H1 (cell line): ENCODE measurements at regions not wholly inside any gene's neighbourhood (a gene's known extent, or its start where the extent isn't known, plus 50 kb on each side); places are given as distances from the start of the nearest gene placed in this dataset.

Experiments
- BACH1 ChIP-seq: IDR thresholded peaks from 2 replicates; pipeline ENCODE4 v1.6.1; 2012; ENCODE audit warnings: low read length, improper control_type of control experiment
- BCL11A ChIP-seq, 2 experiments: IDR thresholded peaks; one replicate each; pipeline ENCODE4 v1.6.1; 2011; ENCODE audit warnings: low read depth in 2 of 2, low read length in 2 of 2, mild to moderate bottlenecking in 2 of 2
- CBX8 ChIP-seq: fragments of 300-800, 300-1000 bp; sonication (generic); IDR thresholded peaks from 2 replicates; pipeline ENCODE4 v1.7.1; 2016; ENCODE audit warnings: low read depth, low read length, borderline replicate concordance
- CHD1 ChIP-seq: IDR thresholded peaks from 2 replicates; pipeline ENCODE4 v1.6.1; 2012; ENCODE audit warnings: low read depth, low read length, improper control_type of control experiment
- CHD7 ChIP-seq: fragments of 300-600 bp; sonication (generic); IDR thresholded peaks from 2 replicates; pipeline ENCODE4 v1.7.1; 2012; ENCODE audit warnings: low read length, moderate library complexity, mild to moderate bottlenecking, inconsistent platforms; ENCODE audit not compliant: insufficient replicate concordance
- CTCF ChIP-seq, 3 experiments: IDR thresholded peaks; 1 replicate in 2 of 3; 2 replicates in 1 of 3; pipeline versions ENCODE4 v1.5.1 to v1.6.1; 2011; ENCODE audit warnings: low read length in 3 of 3, mild to moderate bottlenecking in 3 of 3, inconsistent platforms in 2 of 3, low read depth in 1 of 3, moderate library complexity in 1 of 3; ENCODE audit not compliant: insufficient read depth in 1 of 3; ENCODE audit errors: control extremely low read depth in 1 of 3
- EP300 ChIP-seq, 2 experiments: IDR thresholded peaks; 1 replicate in 1 of 2; 2 replicates in 1 of 2; pipeline ENCODE4 v1.6.1; 2011 to 2012; ENCODE audit warnings: low read depth in 2 of 2, low read length in 2 of 2, mild to moderate bottlenecking in 2 of 2, borderline replicate concordance in 1 of 2, inconsistent platforms in 1 of 2, moderate library complexity in 1 of 2
- PHF8 ChIP-seq: fragments of 200-600 bp; sonication (generic); conservative IDR thresholded peaks from 2 replicates; pipeline ENCODE4 v1.7.1; 2012; ENCODE audit warnings: low read depth, mild to moderate bottlenecking, inconsistent platforms, low read length, moderate library complexity
- RNF2 ChIP-seq: fragments of 200-900, 300-1000 bp; sonication (generic); IDR thresholded peaks from 2 replicates; pipeline ENCODE4 v1.7.1; 2016; ENCODE audit warnings: borderline replicate concordance, low read depth, mild to moderate bottlenecking, antibody characterized with exemption, low read length; ENCODE audit not compliant: poor library complexity, severe bottlenecking; ENCODE audit errors: missing control alignments

GRCh38 chr10:3923033-3923432 lies 138.0 kb upstream of the KLF6 start (continued):
- TF ChIP-seq CHD7 (no peak), CHD1 (no peak), CTCF (IDR thresholded peaks at IDR 0.05; ENCODE audit: control extremely low read depth in 1 of 3, insufficient read depth in 1 of 3, low read depth in 1 of 3, low read length in 3 of 3) (no peak), BACH1 (no peak), EP300 (IDR thresholded peaks at IDR 0.05; ENCODE audit: borderline replicate concordance in 1 of 2, low read depth in 2 of 2, low read length in 2 of 2) (no peak), PHF8 (no peak), CBX8 (no peak), BCL11A (IDR thresholded peaks at IDR 0.05; ENCODE audit: low read depth in 2 of 2, low read length in 2 of 2) (no peak), RNF2 (no peak)
